DOHH2 (cell line): ENCODE measurements at regions not wholly inside any gene's neighbourhood (a gene's known extent, or its start where the extent isn't known, plus 50 kb on each side); places are given as distances from the start of the nearest gene placed in this dataset.
"Not testable (repeated sequence)": the region's sequence is repeated elsewhere in the genome, so short reads cannot be mapped to it uniquely, and the experiment has no call there.

Experiments used
- H3F3A ChIP-seq: fragments of 200-600 bp; sonication (generic), shearing (Covaris generic); 2 replicates; pipeline ENCODE4 v1.6.0; 2016; ENCODE audit warnings: antibody characterized with exemption, mild to moderate bottlenecking; ENCODE audit not compliant: control insufficient read depth, insufficient read depth
- H3K27ac ChIP-seq: fragments of 200-600 bp; sonication (generic); 2 replicates; pipeline ENCODE4 v1.5.1; 2014; ENCODE audit warnings: low read depth, mild to moderate bottlenecking, low read length, moderate library complexity
- H3K27me3 ChIP-seq: fragments of 200-600 bp; sonication (generic); 2 replicates; pipeline ENCODE4 v1.6.1; 2014; ENCODE audit warnings: mild to moderate bottlenecking, low read length, mixed read lengths; ENCODE audit not compliant: control insufficient read depth
- H3K36me3 ChIP-seq: fragments of 200-600 bp; sonication (generic); 2 replicates; pipeline ENCODE4 v1.6.1; 2014; ENCODE audit warnings: mild to moderate bottlenecking, low read length, moderate library complexity, mixed read lengths; ENCODE audit not compliant: control insufficient read depth
- H3K4me1 ChIP-seq: fragments of 200-600 bp; sonication (generic); 2 replicates; pipeline ENCODE4 v1.6.1; 2014; ENCODE audit warnings: mild to moderate bottlenecking, low read length, mixed read lengths; ENCODE audit not compliant: control insufficient read depth
- H3K4me2 ChIP-seq: fragments of 200-600 bp; sonication (generic); 2 replicates; pipeline ENCODE4 v1.6.0; 2014; ENCODE audit warnings: mild to moderate bottlenecking, low read length, moderate library complexity
- H3K4me3 ChIP-seq: fragments of 200-600 bp; sonication (generic); 2 replicates; pipeline ENCODE4 v1.5.1; 2014; ENCODE audit warnings: mild to moderate bottlenecking, low read length, mixed read lengths
- H3K79me2 ChIP-seq: fragments of 200-600 bp; sonication (generic); 2 replicates; pipeline ENCODE4 v1.6.1; 2014; ENCODE audit warnings: mild to moderate bottlenecking, low read length, mixed read lengths; ENCODE audit not compliant: control insufficient read depth
- H3K9me2 ChIP-seq: fragments of 200-600 bp; sonication (generic); replicated peaks from 2 replicates; pipeline ENCODE4 v1.6.1; 2014; ENCODE audit warnings: mild to moderate bottlenecking, low read length, mixed read lengths; ENCODE audit not compliant: control insufficient read depth
- H3K9me3 ChIP-seq: fragments of 200-600 bp; sonication (generic); 2 replicates; pipeline ENCODE4 v1.6.1; 2014; ENCODE audit warnings: antibody characterized with exemption, low read length, mixed read lengths; ENCODE audit not compliant: control insufficient read depth, insufficient read depth
- H4K20me1 ChIP-seq: fragments of 200-600 bp; sonication (generic); 2 replicates; pipeline ENCODE4 v1.6.0; 2014; ENCODE audit warnings: low read depth, mild to moderate bottlenecking, antibody characterized with exemption, low read length, moderate library complexity; ENCODE audit not compliant: control insufficient read depth, insufficient read depth
- CTCF ChIP-seq: fragments of 200-600 bp; sonication (generic); IDR thresholded peaks from one replicate; pipeline ENCODE4 v1.5.1; 2014; ENCODE audit warnings: antibody characterized with exemption, mild to moderate bottlenecking, low read depth, low read length; ENCODE audit not compliant: poor library complexity, severe bottlenecking
- EZH2phosphoT487 ChIP-seq: fragments of 200-600 bp; sonication (generic); IDR thresholded peaks from 2 replicates; pipeline ENCODE4 v1.6.1; 2017; ENCODE audit warnings: borderline replicate concordance, mild to moderate bottlenecking, antibody characterized with exemption, low read length, moderate library complexity, mixed read lengths

- no peaks in the 10 kb centered on the region for H3K27me3 ChIP-seq
- no peaks in the 10 kb centered on the region for H3K36me3 ChIP-seq
- H3K27ac ChIP-seq: no peak overlapping the region
- no peaks in the 10 kb centered on the region for H3K9me2 ChIP-seq
- no peaks in the 10 kb centered on the region for H3K79me2 ChIP-seq
- no peaks in the 10 kb centered on the region; the same call in 1 of the 2 replicates for H4K20me1 ChIP-seq
- H3K4me3 ChIP-seq: no peak overlapping the region
- no peaks in the 10 kb centered on the region for H3F3A ChIP-seq
- H3K4me2 ChIP-seq: no peak overlapping the region
- TF ChIP-seq EZH2phosphoT487: no peak
- H3K9me3 ChIP-seq: no peaks in the 10 kb centered on the region
- H3K4me1 ChIP-seq: peaks cover 3% of the 10 kb centered on the region
Observed at GRCh38 chr6:154937306-154938220, 57.6 kb upstream of the TIAM2 start.

- TF ChIP-seq CTCF: no peak
- no peak for TF ChIP-seq EZH2phosphoT487
- no peak overlapping the region for H3K27ac ChIP-seq
- no peaks in the 10 kb centered on the region for H3K79me2 ChIP-seq
- no peaks in the 10 kb centered on the region; the same call in 1 of the 2 replicates for H4K20me1 ChIP-seq
- no peaks in the 10 kb centered on the region for H3K9me2 ChIP-seq
- no peaks in the 10 kb centered on the region for H3F3A ChIP-seq
- H3K4me1 ChIP-seq: no peaks in the 10 kb centered on the region
- no peaks in the 10 kb centered on the region for H3K9me3 ChIP-seq
- no peaks in the 10 kb centered on the region for H3K27me3 ChIP-seq
- H3K36me3 ChIP-seq: no peaks in the 10 kb centered on the region
- no peak overlapping the region for H3K4me2 ChIP-seq
- no peak overlapping the region for H3K4me3 ChIP-seq
Observed at GRCh38 chr6:154938221-154938580, 56.9 kb upstream of the TIAM2 start.

- H3F3A ChIP-seq, H3K36me3 ChIP-seq, H3K9me2 ChIP-seq, H3K27me3 ChIP-seq, H3K9me3 ChIP-seq, H3K79me2 ChIP-seq, H4K20me1 ChIP-seq, H3K27ac ChIP-seq, H3K4me3 ChIP-seq, H3K4me2 ChIP-seq, H3K4me1 ChIP-seq: not testable (repeated sequence)
Observed at GRCh38 chr6:154938727-154939285, 56.3 kb upstream of the TIAM2 start.

GRCh38 chr6:154942770-154943169, 52.3 kb upstream of the TIAM2 start:
- H3K9me3 ChIP-seq: no peaks in the 10 kb centered on the region
- no peak overlapping the region for H3K4me2 ChIP-seq
- H3K27me3 ChIP-seq: no peaks in the 10 kb centered on the region

More at GRCh38 chr6:154942770-154943169, 52.3 kb upstream of the TIAM2 start:
- no peaks in the 10 kb centered on the region for H3F3A ChIP-seq
- H3K79me2 ChIP-seq: no peaks in the 10 kb centered on the region
- H3K4me1 ChIP-seq: no peaks in the 10 kb centered on the region
- no peak overlapping the region for H3K4me3 ChIP-seq
- no peaks in the 10 kb centered on the region for H3K9me2 ChIP-seq
- TF ChIP-seq EZH2phosphoT487 (no peak), CTCF (no peak)
- no peaks in the 10 kb centered on the region for H4K20me1 ChIP-seq
- H3K36me3 ChIP-seq: no peaks in the 10 kb centered on the region
- H3K27ac ChIP-seq: no peak overlapping the region
